ENCODE measurements at regions not wholly inside any gene's neighbourhood (a gene's known extent, or its start where the extent isn't known, plus 50 kb on each side); places are given as distances from the start of the nearest gene placed in this dataset.
"Not testable (repeated sequence)": the region's sequence is repeated elsewhere in the genome, so short reads cannot be mapped to it uniquely, and the experiment has no call there.

GRCh38 chr1:222470252-222470805 lies 77.6 kb downstream of the HHIPL2 start:
- H3K27me3 ChIP-seq; H3K9ac ChIP-seq (ENCODE audit: low read depth in 2 of 2, low read length in 2 of 2); H3K36me3 ChIP-seq; DNase-seq; intact Hi-C loops (cut with DNase I); H3K4me3 ChIP-seq; H3K4me1 ChIP-seq; H3K27ac ChIP-seq; H3K9me3 ChIP-seq: not testable (repeated sequence)

DNA sequence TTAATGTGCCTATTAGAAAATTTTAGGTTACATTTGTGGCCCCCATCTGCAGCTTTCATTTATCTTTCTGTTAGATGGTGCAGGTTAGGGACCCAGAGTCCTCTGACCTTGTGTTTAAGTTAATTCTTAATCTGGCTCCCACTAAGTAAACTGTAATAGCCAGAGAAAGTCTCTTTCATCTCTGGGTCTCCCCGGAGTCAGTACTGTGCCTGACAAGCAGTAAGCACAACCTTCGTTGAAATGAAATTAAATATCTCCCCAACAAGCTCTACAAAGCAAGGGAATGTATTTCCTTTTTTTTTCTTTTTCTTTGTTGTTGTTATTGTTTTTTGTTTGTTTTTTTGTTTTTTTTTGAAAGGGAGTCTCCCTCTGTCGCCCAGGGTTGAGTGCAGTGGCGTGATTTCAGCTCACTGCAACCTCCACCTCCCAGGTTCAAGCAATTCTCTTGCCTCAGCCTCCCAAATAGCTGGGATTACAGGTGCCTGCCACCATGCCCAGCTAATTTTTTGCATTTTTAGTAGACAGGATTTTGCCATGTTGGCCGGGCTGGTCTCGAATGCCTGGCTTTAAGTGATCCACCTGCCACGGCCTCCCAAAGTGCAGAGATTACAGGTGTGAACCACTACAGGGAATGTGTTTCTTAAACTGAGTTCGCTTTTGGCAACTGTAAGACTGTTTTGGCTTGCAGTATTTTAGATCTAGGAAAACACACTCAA lies 81.6 kb downstream of the HHIPL2 start:
- no peak for DNase-seq
- Histone ChIP-seq H3K4me1 (no peaks in the 10 kb centered on the region), H3K9me3 (no peaks in the 10 kb centered on the region), H3K4me3 (no peak overlapping the region), H3K36me3 (no peaks in the 10 kb centered on the region), H3K27ac (peak overlapping the region; percentile 72), H3K9ac (ENCODE audit: low read depth in 2 of 2, low read length in 2 of 2) (no peak overlapping the region), H3K27me3 (no peaks in the 10 kb centered on the region)
- no peak for TF ChIP-seq CTCF (IDR thresholded peaks at IDR 0.05)
- intact Hi-C loops (cut with DNase I) = loop anchor here (5.0 to 10.0 kb wide), 2 partner anchors 238 to 616 kb away; no protein-coding TSS in a partner anchor

DNA sequence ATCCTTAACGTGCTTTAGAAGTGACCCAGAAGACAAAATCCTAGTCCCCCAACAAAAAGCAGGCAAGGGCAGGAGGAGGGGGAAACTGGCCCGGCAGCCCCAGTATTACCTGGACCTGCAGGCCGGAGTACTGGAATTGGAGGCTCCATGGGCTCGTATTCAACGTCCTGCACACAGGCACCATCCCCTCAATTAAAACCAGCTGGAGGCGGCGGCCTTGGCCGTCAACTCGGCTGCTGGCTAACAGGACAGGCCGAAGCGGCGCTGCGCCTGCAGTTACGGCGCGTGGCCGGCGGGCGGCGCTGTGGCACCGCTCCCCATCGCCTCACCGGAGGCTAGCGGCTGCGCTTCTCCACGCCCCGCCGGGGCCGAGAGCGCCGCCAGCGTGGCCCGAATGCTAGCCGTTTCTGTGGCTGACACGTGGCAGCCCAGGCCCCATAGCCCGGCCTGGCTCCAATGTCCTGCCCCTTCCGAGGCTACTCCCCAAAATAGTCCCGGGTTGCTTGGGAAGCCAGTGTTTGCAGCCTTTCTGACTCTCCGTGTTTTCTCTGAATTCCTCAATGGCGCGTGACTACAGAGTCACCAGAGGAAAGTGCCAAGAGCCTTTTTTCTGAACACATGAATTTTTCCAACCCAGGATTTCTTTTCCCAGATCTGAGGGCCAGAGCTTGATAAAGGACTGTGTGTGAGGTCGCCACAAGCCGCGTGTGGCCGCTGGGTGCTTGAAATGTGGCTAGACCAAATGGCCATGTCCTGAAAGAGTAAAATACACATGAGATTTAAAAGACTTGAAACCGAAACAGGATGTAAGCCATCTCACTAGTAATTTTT lies 82.5 kb downstream of the HHIPL2 start:
- Histone ChIP-seq H3K9me3 (no peaks in the 10 kb centered on the region), H3K4me3 (peak overlapping the region; percentile 14), H3K27ac (peak overlapping the region; percentile 72), H3K4me1 (no peaks in the 10 kb centered on the region), H3K9ac (ENCODE audit: low read depth in 2 of 2, low read length in 2 of 2) (peak overlapping the region; percentile 38 to 71), H3K27me3 (no peaks in the 10 kb centered on the region), H3K36me3 (no peaks in the 10 kb centered on the region)
- peak; percentile 86 for DNase-seq
- intact Hi-C loops (cut with DNase I) = loop anchor here (2.0 to 10.0 kb wide), 3 partner anchors 169 to 617 kb away; no protein-coding TSS in a partner anchor
- peak; percentile 100 for TF ChIP-seq CTCF (IDR thresholded peaks at IDR 0.05)

- intact Hi-C loops (cut with DNase I) = loop anchor here (2.0 to 10.0 kb wide), 3 partner anchors 170 to 617 kb away; no protein-coding TSS in a partner anchor
These were observed 83.1 kb downstream of the HHIPL2 start for GRCh38 chr1:222464841-222465210.

DNA sequence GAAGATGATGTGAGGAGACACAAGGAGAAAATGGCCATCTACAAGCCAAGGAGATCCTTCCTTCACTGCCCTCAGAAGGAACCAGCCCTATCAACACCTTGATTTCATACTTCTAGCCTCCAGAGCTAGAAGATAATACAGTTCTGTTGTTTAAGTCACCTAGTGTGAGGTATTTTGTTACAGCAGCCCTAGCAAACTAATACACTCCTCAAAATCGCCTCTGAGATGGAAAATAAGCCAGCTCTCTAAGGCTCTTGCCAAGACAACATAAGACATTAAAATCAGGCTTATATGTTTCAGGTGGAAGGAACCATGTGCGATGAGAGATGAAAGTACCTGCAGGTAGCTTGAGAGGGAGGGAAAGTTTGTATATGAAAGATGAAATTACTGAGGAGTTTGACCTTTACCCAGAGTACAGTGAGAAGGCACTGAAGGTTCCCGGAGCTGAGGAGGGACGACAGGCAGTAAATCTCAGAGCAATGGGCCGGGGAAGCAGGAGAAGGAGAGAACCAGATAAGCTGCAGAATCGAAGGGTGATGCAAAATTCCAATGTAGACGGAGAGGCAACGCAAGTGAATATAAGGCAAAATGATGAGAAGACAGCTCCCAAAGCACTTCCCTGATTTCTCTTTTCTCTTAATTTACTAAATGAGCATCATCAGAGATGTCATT lies 84.7 kb downstream of the HHIPL2 start:
- intact Hi-C loops (cut with DNase I) = loop anchor here (10.0 kb wide), 1 partner anchor 242 kb away; no protein-coding TSS in a partner anchor
- DNase-seq = no peak
- no peaks in the 10 kb centered on the region for H3K27me3 ChIP-seq

More at GRCh38 chr1:222464841-222465210, 83.1 kb downstream of the HHIPL2 start:
- Histone ChIP-seq H3K9ac (ENCODE audit: low read depth in 2 of 2, low read length in 2 of 2) (no peak overlapping the region), H3K4me3 (peak overlapping the region; percentile 14), H3K27ac (peak overlapping the region; percentile 7), H3K9me3 (no peaks in the 10 kb centered on the region), H3K27me3 (no peaks in the 10 kb centered on the region), H3K4me1 (no peaks in the 10 kb centered on the region), H3K36me3 (no peaks in the 10 kb centered on the region)
- DNase-seq = peak; percentile 44
- no peak for TF ChIP-seq CTCF (IDR thresholded peaks at IDR 0.05)

More for the DNA sequence above, 84.7 kb downstream of the HHIPL2 start:
- TF ChIP-seq CTCF (IDR thresholded peaks at IDR 0.05) = no peak
- no peaks in the 10 kb centered on the region for H3K4me1 ChIP-seq
- no peak overlapping the region for H3K9ac ChIP-seq (ENCODE audit: low read depth in 2 of 2, low read length in 2 of 2)
- H3K9me3 ChIP-seq = no peaks in the 10 kb centered on the region
- H3K4me3 ChIP-seq = no peak overlapping the region
- no peak overlapping the region for H3K27ac ChIP-seq
- no peaks in the 10 kb centered on the region for H3K36me3 ChIP-seq
